ENCODE measurements at regions not wholly inside any gene's neighbourhood (a gene's known extent, or its start where the extent isn't known, plus 50 kb on each side); places are given as distances from the start of the nearest gene placed in this dataset.

DNA sequence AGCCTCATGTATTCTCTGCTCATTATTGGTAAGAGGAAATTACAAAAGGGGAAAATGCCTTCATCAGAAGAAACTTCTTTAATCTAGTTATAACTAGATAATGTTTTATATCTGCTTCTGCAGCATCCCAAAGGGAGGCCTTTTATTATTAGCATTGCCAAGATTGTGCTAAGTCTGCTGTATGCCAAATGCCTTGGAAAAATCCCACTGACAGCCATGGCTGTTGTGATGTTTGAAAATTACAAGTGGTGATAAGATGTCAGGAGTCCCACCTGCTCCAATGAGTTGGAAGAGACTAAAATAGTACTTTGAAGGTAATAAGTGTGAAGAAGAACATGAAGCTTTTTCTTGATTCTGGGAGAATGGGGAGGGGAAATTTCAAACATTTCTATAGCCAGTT lies 345.0 kb downstream of the GABRB2 start:
- TF ChIP-seq POLR2A (IDR thresholded peaks at IDR 0.05), result no peak
- TF ChIP-seq, protein P1, sequence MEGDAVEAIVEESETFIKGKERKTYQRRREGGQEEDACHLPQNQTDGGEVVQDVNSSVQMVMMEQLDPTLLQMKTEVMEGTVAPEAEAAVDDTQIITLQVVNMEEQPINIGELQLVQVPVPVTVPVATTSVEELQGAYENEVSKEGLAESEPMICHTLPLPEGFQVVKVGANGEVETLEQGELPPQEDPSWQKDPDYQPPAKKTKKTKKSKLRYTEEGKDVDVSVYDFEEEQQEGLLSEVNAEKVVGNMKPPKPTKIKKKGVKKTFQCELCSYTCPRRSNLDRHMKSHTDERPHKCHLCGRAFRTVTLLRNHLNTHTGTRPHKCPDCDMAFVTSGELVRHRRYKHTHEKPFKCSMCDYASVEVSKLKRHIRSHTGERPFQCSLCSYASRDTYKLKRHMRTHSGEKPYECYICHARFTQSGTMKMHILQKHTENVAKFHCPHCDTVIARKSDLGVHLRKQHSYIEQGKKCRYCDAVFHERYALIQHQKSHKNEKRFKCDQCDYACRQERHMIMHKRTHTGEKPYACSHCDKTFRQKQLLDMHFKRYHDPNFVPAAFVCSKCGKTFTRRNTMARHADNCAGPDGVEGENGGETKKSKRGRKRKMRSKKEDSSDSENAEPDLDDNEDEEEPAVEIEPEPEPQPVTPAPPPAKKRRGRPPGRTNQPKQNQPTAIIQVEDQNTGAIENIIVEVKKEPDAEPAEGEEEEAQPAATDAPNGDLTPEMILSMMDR (IDR thresholded peaks at IDR 0.05), result no peak
- H3K4me3 ChIP-seq (ENCODE audit: low read depth, poor library complexity, severe bottlenecking), result no peak overlapping the region
- intact Hi-C loops (cut with DNase I; ENCODE audit: low total_unique reads), result no loop called here
- no peak for DNase-seq (ENCODE audit: low spot score in 2 of 2)

DNA sequence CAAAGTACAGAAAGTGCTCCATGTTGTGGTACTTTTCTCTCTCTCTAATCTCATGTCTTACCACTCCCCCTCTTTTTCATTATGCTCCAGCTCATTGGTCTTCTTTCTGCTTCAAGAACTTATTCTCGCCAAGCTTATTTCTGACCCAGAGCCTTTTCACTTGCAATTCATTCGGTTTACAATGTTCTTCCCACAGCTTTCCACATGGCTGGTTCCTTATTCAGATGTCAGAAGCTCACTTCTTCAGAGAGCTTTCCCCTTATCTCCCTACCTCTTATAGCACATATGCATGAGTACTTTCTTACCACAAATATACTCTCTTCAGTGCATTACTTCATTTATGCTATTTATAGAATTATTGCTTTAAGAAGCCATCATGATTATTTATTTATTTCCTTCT lies 338.8 kb upstream of the ATP10B start:
- TF ChIP-seq, protein P1 (IDR thresholded peaks at IDR 0.05), result no peak
- TF ChIP-seq POLR2A (IDR thresholded peaks at IDR 0.05), result no peak
- DNase-seq (ENCODE audit: low spot score in 2 of 2), result no peak
- WGBS, 2 donors, result 77 to 82% methylated on average over 2 of the region's 2 CpGs
- no peak overlapping the region for H3K4me3 ChIP-seq (ENCODE audit: low read depth, poor library complexity, severe bottlenecking)
- intact Hi-C loops (cut with DNase I; ENCODE audit: low total_unique reads), result no loop called here

DNA sequence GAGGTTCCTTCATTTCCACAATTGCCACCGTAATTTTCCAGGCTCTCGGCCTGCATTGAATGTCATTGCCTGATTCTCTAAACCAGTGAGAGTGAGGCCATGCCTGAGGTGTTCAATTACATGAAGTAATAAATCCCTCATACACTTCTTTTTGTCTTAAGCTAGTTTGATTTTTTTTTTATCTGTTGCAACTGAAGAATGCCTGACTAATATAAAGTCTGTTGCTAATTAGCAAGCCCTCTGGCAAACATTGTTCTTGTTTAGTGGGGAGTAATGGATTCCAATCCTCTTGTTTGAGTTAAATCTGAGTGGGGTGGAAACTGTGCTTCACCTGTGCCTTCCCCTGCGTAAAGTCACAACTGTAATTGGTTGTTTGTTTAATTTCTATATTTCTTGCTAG lies 338.1 kb upstream of the ATP10B start:
- TF ChIP-seq, protein P1 (IDR thresholded peaks at IDR 0.05), result no peak
- no peak for TF ChIP-seq POLR2A (IDR thresholded peaks at IDR 0.05)
- WGBS, 2 donors, result 44 to 48% methylated on average over 3 of the region's 3 CpGs
- intact Hi-C loops (cut with DNase I; ENCODE audit: low total_unique reads), result no loop called here
- DNase-seq (ENCODE audit: low spot score in 2 of 2), result no peak
- no peak overlapping the region for H3K4me3 ChIP-seq (ENCODE audit: low read depth, poor library complexity, severe bottlenecking)

DNA sequence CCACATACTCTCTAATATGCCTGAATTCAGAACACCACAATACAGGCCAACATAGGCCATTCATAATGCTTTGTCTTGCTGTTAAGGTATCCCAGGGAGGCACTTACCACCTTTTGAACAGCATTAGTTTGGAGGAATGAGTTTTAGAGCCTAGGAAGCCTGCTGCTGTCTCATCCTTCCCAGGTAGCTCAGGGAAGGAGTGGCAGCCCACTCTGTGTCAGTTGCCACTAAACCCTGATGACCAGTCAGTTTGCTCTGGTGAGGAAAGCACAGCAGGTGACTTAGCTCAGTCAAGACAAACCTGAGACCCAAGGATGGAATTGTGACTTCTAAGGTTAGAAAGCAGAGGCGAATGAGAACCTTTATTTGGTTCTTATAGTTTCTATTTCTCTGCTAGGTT lies 337.4 kb upstream of the ATP10B start:
- intact Hi-C loops (cut with DNase I; ENCODE audit: low total_unique reads), result no loop called here
- TF ChIP-seq, protein P1 (IDR thresholded peaks at IDR 0.05), result no peak
- no peak for TF ChIP-seq POLR2A (IDR thresholded peaks at IDR 0.05)
- no peak for DNase-seq (ENCODE audit: low spot score in 2 of 2)
- 91 to 94% methylated on average over 1 of the region's 1 CpG for WGBS, 2 donors
- H3K4me3 ChIP-seq (ENCODE audit: low read depth, poor library complexity, severe bottlenecking), result no peak overlapping the region

DNA sequence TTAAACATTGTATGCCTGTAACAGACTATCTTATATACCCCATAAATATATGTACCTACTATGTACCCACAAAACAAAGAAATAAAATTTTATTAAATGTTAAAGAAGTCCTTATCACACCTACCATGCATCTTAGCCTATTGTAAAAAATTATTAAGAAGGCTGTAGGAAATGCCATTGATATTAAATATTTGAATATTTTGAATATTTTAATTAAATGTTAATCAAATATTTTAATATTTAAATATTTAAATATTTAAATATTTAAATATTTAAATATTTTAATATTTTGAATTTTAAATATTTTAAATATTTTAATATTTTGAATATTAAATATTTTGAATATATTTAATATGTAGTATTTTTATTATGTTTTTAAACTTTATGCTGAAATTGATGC lies 331.5 kb upstream of the ATP10B start:
- intact Hi-C loops (cut with DNase I; ENCODE audit: low total_unique reads), result no loop called here
- TF ChIP-seq, protein P1 (IDR thresholded peaks at IDR 0.05), result no peak
- TF ChIP-seq POLR2A (IDR thresholded peaks at IDR 0.05), result no peak
- no peak for DNase-seq (ENCODE audit: low spot score in 2 of 2)

DNA sequence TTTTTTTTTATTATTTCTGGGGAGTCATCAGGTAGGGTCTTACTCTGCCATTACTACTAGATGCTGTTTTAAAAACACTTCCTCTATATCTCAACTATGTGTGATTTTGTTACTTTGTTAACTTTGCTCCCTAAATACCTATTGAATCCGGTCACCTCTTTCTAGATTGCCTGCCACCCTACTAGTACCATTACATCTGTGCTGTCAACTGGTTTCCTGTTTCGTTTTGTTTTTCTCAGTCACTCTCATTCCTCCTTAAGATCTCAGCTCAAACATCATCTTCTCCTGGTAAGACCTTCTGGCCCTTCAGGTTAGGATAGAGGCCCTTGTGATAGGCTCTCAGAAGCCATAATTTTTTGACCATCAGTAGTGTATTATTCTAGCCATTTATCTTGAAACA lies 324.2 kb upstream of the ATP10B start:
- WGBS, 2 donors, result 81 to 84% methylated on average over 2 of the region's 2 CpGs
- no peak overlapping the region for H3K4me3 ChIP-seq (ENCODE audit: low read depth, poor library complexity, severe bottlenecking)
- no peak for DNase-seq (ENCODE audit: low spot score in 2 of 2)
- intact Hi-C loops (cut with DNase I; ENCODE audit: low total_unique reads), result no loop called here
- TF ChIP-seq, protein P1 (IDR thresholded peaks at IDR 0.05), result no peak
- no peak for TF ChIP-seq POLR2A (IDR thresholded peaks at IDR 0.05)

More for the DNA sequence above, 331.5 kb upstream of the ATP10B start:
- no peak overlapping the region for H3K4me3 ChIP-seq (ENCODE audit: low read depth, poor library complexity, severe bottlenecking)

All from lower leg skin (tissue), 4 donors.